GM23338 (cell line): ENCODE measurements at regions not wholly inside any gene's neighbourhood (a gene's known extent, or its start where the extent isn't known, plus 50 kb on each side); places are given as distances from the start of the nearest gene placed in this dataset.

Source experiments
- ATAC-seq: fragments of 200-7000 bp; cut with Tn5 transposase; 3 replicates; pipeline ENCODE4 v1.9.1; 2020
- DNase-seq: peaks from one replicate; pipeline ENCODE4 v3.0.0-alpha.2; 2015; ENCODE audit warnings: low spot score
- H2AFZ ChIP-seq: fragments of 200-600 bp; sonication (generic); 2 replicates; pipeline ENCODE4 v1.8.0; 2016; ENCODE audit warnings: antibody characterized with exemption, mild to moderate bottlenecking, moderate library complexity
- H3F3A ChIP-seq: fragments of 200-600 bp; sonication (generic); replicated peaks from 2 replicates; pipeline ENCODE4 v1.8.0; 2017; ENCODE audit warnings: antibody characterized with exemption, mixed run types, low read depth
- H3K27ac ChIP-seq: fragments of 200-600 bp; sonication (generic); 2 replicates; pipeline ENCODE4 v1.6.1; 2016; ENCODE audit warnings: low read depth
- H3K27me3 ChIP-seq: fragments of 200-600 bp; sonication (generic); 2 replicates; pipeline ENCODE4 v1.8.0; 2016; ENCODE audit warnings: mild to moderate bottlenecking, mixed run types, moderate library complexity; ENCODE audit not compliant: insufficient read depth
- H3K36me3 ChIP-seq: fragments of 200-600 bp; sonication (generic); 2 replicates; pipeline ENCODE4 v1.8.0; 2016; ENCODE audit warnings: mild to moderate bottlenecking; ENCODE audit not compliant: insufficient read depth
- H3K4me1 ChIP-seq: fragments of 200-600 bp; sonication (generic); 2 replicates; pipeline ENCODE4 v1.8.0; 2016; ENCODE audit warnings: mild to moderate bottlenecking, moderate library complexity; ENCODE audit not compliant: insufficient read depth
- H3K4me2 ChIP-seq: fragments of 200-600 bp; sonication (generic); 2 replicates; pipeline ENCODE4 v1.7.1; 2017; ENCODE audit warnings: mixed run types
- H3K4me3 ChIP-seq: fragments of 200-600 bp; sonication (generic); 2 replicates; pipeline ENCODE4 v1.6.1; 2016; ENCODE audit warnings: mixed run types
- H3K79me2 ChIP-seq: fragments of 200-600 bp; sonication (generic); replicated peaks from 2 replicates; pipeline ENCODE4 v1.8.0; 2017; ENCODE audit warnings: mild to moderate bottlenecking; ENCODE audit not compliant: insufficient read depth
- H3K9me2 ChIP-seq: fragments of 200-600 bp; sonication (generic); 2 replicates; pipeline ENCODE4 v1.8.0; 2017; ENCODE audit not compliant: insufficient read depth
- H4K20me1 ChIP-seq: fragments of 200-600 bp; sonication (generic); replicated peaks from 2 replicates; pipeline ENCODE4 v1.8.0; 2017; ENCODE audit warnings: mild to moderate bottlenecking; ENCODE audit not compliant: insufficient read depth
- H3K27ac Mint-ChIP-seq: 2 replicates; pipeline ENCODE4 v1.8.0; 2020; ENCODE audit warnings: inconsistent platforms, mild to moderate bottlenecking, moderate library complexity, mixed read lengths
- H3K27me3 Mint-ChIP-seq: 3 replicates; pipeline ENCODE4 v1.8.0; 2022; ENCODE audit warnings: low read depth, mild to moderate bottlenecking, moderate library complexity, mixed read lengths, inconsistent platforms; ENCODE audit not compliant: insufficient read depth, poor library complexity
- H3K36me3 Mint-ChIP-seq: 3 replicates; pipeline ENCODE4 v1.8.0; 2021; ENCODE audit warnings: low read depth, mild to moderate bottlenecking, inconsistent platforms, moderate library complexity, mixed read lengths
- H3K4me1 Mint-ChIP-seq: 3 replicates; pipeline ENCODE4 v1.8.0; 2020; ENCODE audit warnings: mild to moderate bottlenecking, inconsistent platforms, mixed read lengths
- H3K4me3 Mint-ChIP-seq: 3 replicates; pipeline ENCODE4 v1.8.0; 2021; ENCODE audit warnings: moderate library complexity, mild to moderate bottlenecking, inconsistent platforms, mixed read lengths
- H3K9me3 Mint-ChIP-seq: 3 replicates; pipeline ENCODE4 v1.8.0; 2020; ENCODE audit warnings: moderate library complexity, mild to moderate bottlenecking, inconsistent platforms, mixed read lengths
- CREB1 ChIP-seq: fragments of 250-450 bp; sonication (Bioruptor Pico); IDR thresholded peaks from 2 replicates; pipeline ENCODE4 v1.5.0; 2020; ENCODE audit warnings: low read depth, mild to moderate bottlenecking, moderate library complexity
- EZH2phosphoT487 ChIP-seq: fragments of 200-600 bp; sonication (generic); IDR thresholded peaks from one replicate; pipeline ENCODE4 v1.8.1; 2018; ENCODE audit warnings: antibody characterized with exemption; ENCODE audit not compliant: unreplicated experiment
- NANOG ChIP-seq: IDR thresholded peaks from 2 replicates; pipeline ENCODE4 v1.6.1; 2016; ENCODE audit warnings: antibody characterized with exemption, borderline replicate concordance
- ZNF331 ChIP-seq: fragments of 250-450 bp; sonication (Bioruptor Pico); IDR thresholded peaks from 2 replicates; pipeline ENCODE4 v1.5.0; 2020; ENCODE audit warnings: low read depth, mild to moderate bottlenecking, moderate library complexity
- TF ChIP-seq, protein P1 (sequence below): fragments of 250-450 bp; sonication (Bioruptor Pico); IDR thresholded peaks from 2 replicates; pipeline ENCODE4 v1.5.0; 2020; ENCODE audit warnings: mild to moderate bottlenecking, moderate library complexity

DNA sequence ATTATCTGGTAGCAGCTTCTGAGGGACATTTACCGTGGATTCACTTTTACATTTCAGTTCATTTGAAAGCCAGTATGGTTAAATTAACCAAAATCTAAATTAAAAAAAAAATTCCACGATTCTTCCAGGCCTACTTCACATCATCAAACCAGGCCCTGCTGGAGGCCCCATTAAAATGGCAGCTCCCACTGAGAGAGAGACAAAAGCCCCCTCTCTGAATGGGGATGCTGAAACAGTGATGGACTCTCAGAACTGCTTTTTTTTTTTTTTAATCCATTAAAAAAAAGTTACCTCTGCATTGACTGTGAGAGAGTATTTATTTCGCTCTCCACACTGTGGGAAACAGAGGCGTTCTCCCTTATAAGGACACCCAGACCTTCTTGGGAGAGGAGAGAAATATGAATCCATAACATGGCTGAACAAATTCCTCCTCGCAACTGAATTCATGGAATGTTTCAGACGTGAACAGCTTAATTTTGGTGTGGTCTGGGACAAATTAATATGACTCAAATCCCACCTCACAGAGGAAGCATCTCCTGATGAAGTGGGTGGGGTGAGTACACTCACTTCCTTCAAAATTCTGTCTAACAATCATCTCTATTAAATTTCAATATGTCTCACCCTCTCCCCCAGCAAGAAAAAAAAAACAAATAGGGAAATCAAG lies 73.5 kb downstream of the SAMD9 start:
- no peaks in the 10 kb centered on the region; the same call in 2 of the 3 replicates for H3K9me3 Mint-ChIP-seq
- H3K79me2 ChIP-seq = no peaks in the 10 kb centered on the region
- TF ChIP-seq NANOG (peak; percentile 83; the same call in 1 of the 2 replicates), CREB1 (CRISPR knock-in tag) (no peak), ZNF331 (CRISPR knock-in tag) (no peak), EZH2phosphoT487 (no peak)
- TF ChIP-seq, protein P1, sequence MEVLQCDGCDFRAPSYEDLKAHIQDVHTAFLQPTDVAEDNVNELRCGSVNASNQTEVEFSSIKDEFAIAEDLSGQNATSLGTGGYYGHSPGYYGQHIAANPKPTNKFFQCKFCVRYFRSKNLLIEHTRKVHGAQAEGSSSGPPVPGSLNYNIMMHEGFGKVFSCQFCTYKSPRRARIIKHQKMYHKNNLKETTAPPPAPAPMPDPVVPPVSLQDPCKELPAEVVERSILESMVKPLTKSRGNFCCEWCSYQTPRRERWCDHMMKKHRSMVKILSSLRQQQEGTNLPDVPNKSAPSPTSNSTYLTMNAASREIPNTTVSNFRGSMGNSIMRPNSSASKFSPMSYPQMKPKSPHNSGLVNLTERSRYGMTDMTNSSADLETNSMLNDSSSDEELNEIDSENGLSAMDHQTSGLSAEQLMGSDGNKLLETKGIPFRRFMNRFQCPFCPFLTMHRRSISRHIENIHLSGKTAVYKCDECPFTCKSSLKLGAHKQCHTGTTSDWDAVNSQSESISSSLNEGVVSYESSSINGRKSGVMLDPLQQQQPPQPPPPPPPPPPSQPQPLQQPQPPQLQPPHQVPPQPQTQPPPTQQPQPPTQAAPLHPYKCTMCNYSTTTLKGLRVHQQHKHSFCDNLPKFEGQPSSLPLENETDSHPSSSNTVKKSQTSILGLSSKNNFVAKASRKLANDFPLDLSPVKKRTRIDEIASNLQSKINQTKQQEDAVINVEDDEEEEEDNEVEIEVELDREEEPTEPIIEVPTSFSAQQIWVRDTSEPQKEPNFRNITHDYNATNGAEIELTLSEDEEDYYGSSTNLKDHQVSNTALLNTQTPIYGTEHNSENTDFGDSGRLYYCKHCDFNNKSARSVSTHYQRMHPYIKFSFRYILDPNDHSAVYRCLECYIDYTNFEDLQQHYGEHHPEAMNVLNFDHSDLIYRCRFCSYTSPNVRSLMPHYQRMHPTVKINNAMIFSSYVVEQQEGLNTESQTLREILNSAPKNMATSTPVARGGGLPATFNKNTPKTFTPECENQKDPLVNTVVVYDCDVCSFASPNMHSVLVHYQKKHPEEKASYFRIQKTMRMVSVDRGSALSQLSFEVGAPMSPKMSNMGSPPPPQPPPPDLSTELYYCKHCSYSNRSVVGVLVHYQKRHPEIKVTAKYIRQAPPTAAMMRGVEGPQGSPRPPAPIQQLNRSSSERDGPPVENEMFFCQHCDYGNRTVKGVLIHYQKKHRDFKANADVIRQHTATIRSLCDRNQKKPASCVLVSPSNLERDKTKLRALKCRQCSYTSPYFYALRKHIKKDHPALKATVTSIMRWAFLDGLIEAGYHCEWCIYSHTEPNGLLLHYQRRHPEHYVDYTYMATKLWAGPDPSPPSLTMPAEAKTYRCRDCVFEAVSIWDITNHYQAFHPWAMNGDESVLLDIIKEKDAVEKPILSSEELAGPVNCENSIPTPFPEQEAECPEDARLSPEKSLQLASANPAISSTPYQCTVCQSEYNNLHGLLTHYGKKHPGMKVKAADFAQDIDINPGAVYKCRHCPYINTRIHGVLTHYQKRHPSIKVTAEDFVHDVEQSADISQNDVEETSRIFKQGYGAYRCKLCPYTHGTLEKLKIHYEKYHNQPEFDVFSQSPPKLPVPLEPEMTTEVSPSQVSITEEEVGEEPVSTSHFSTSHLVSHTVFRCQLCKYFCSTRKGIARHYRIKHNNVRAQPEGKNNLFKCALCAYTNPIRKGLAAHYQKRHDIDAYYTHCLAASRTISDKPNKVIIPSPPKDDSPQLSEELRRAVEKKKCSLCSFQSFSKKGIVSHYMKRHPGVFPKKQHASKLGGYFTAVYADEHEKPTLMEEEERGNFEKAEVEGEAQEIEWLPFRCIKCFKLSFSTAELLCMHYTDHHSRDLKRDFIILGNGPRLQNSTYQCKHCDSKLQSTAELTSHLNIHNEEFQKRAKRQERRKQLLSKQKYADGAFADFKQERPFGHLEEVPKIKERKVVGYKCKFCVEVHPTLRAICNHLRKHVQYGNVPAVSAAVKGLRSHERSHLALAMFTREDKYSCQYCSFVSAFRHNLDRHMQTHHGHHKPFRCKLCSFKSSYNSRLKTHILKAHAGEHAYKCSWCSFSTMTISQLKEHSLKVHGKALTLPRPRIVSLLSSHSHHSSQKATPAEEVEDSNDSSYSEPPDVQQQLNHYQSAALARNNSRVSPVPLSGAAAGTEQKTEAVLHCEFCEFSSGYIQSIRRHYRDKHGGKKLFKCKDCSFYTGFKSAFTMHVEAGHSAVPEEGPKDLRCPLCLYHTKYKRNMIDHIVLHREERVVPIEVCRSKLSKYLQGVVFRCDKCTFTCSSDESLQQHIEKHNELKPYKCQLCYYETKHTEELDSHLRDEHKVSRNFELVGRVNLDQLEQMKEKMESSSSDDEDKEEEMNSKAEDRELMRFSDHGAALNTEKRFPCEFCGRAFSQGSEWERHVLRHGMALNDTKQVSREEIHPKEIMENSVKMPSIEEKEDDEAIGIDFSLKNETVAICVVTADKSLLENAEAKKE (CRISPR knock-in tag) = no peak
- peak overlapping the region; percentile 56 for H3K27ac Mint-ChIP-seq
- no peaks in the 10 kb centered on the region for H3K36me3 ChIP-seq
- peaks cover 45% of the 10 kb centered on the region for H3K27me3 ChIP-seq
- no peaks in the 10 kb centered on the region for H3K9me2 ChIP-seq
- H3F3A ChIP-seq = no peaks in the 10 kb centered on the region
- DNase-seq (peak; percentile 61), ATAC-seq (peak; percentile 73)
- H2AFZ ChIP-seq = no peak overlapping the region
- H4K20me1 ChIP-seq = no peaks in the 10 kb centered on the region
- peaks cover 41% of the 10 kb centered on the region for H3K4me1 Mint-ChIP-seq
- peak overlapping the region; percentile 79 for H3K4me2 ChIP-seq
- H3K27ac ChIP-seq = no peak overlapping the region
- peaks cover 30% of the 10 kb centered on the region for H3K4me1 ChIP-seq
- H3K4me3 Mint-ChIP-seq = peak overlapping the region; percentile 72
- no peaks in the 10 kb centered on the region for H3K36me3 Mint-ChIP-seq
- peaks cover 35% of the 10 kb centered on the region for H3K27me3 Mint-ChIP-seq
- H3K4me3 ChIP-seq = peak overlapping the region; percentile 53
